A549 (cell line): ENCODE measurements at regions not wholly inside any gene's neighbourhood (a gene's known extent, or its start where the extent isn't known, plus 50 kb on each side); places are given as distances from the start of the nearest gene placed in this dataset.

Source experiments
- ATAC-seq, 2 experiments: fragments of 200-7000 bp in 1 of 2; fragments of >200 bp in 1 of 2; cut with Nextera tagmentation in 1 of 2; cut with Tn5 transposase in 1 of 2; 3 replicates each; pipeline versions ENCODE4 v1.8.0 to v1.9.1; 2018 to 2020; ENCODE audit warnings: mild to moderate bottlenecking in 1 of 2, moderate library complexity in 1 of 2
- CTCF ChIA-PET: fragments of 300-600 bp; sonication (Branson Sonifier 250); formaldehyde crosslinking; extraction: SDS; loops from one replicate; lab custom pipeline; 2021; ENCODE audit warnings: antibody characterized with exemption, inconsistent platforms; lab: Yijun Ruan, JAX
- POLR2A ChIA-PET: fragments of 350-600 bp; formaldehyde crosslinking; extraction: SDS; loops from one replicate; lab custom pipeline; 2021; ENCODE audit warnings: antibody characterized with exemption, inconsistent platforms; lab: Yijun Ruan, JAX
- DNase-seq, 2 experiments: peaks; one replicate each; pipeline versions ENCODE4 v3.0.0 to v3.0.0-alpha.2; 2011 to 2016; ENCODE audit warnings: low read depth in 1 of 2, low spot score in 1 of 2
- FAIRE-seq: peaks from 2 replicates; lab custom pipeline; 2011; peaks lifted over from hg19 to GRCh38; lab: Jason Lieb, UNC
- H3K27ac ChIP-seq, 2 experiments: fragments of >200 bp; sonication (Bioruptor Twin); formaldehyde crosslinking; 3 replicates each; pipeline ENCODE4 v1.5.1; 2016 to 2017
- H3K4me1 ChIP-seq: fragments of >200 bp; sonication (Bioruptor Twin); formaldehyde crosslinking; 3 replicates; pipeline ENCODE4 v1.6.1; 2016
- H3K4me2 ChIP-seq: fragments of >200 bp; sonication (Bioruptor Twin); formaldehyde crosslinking; 3 replicates; pipeline ENCODE4 v1.6.1; 2016
- H3K4me3 ChIP-seq: fragments of >200 bp; sonication (Bioruptor Twin); formaldehyde crosslinking; 3 replicates; pipeline ENCODE4 v1.5.1; 2016
- H3K9me3 ChIP-seq: fragments of >200 bp; sonication (Bioruptor Twin); formaldehyde crosslinking; 3 replicates; pipeline ENCODE4 v1.6.1; 2016
- ATOH8 ChIP-seq: fragments of 250-450 bp; sonication (Bioruptor Pico); IDR thresholded peaks from 2 replicates; pipeline ENCODE4 v1.5.0; 2020; ENCODE audit warnings: low read depth, mild to moderate bottlenecking, moderate library complexity
- BHLHE40 ChIP-seq: IDR thresholded peaks from 2 replicates; pipeline ENCODE4 v1.6.1; 2012; ENCODE audit warnings: low read depth, low read length, inconsistent platforms
- CBX8 ChIP-seq: fragments of 200-600 bp; sonication (generic); IDR thresholded peaks from 2 replicates; pipeline ENCODE4 v1.6.1; 2016
- EHF ChIP-seq: fragments of 250-450 bp; sonication (Bioruptor Pico); IDR thresholded peaks from 2 replicates; pipeline ENCODE4 v1.5.0; 2020; ENCODE audit warnings: mild to moderate bottlenecking
- EHMT2 ChIP-seq: fragments of 200-600 bp; sonication (generic); IDR thresholded peaks from 2 replicates; pipeline ENCODE4 v1.6.1; 2016; ENCODE audit warnings: antibody characterized with exemption, low read depth, mild to moderate bottlenecking, moderate library complexity
- FOSL2 ChIP-seq, 2 experiments: fragments of 450-650 bp in 1 of 2; fragments of >200 bp in 1 of 2; sonication (Bioruptor Twin) in 1 of 2; formaldehyde crosslinking; IDR thresholded peaks; 2 replicates each; pipeline versions ENCODE4 v1.5.0 to v1.6.1; 2016 to 2020; ENCODE audit warnings: mild to moderate bottlenecking in 1 of 2, moderate library complexity in 1 of 2
- GATA3 ChIP-seq: IDR thresholded peaks from 2 replicates; pipeline ENCODE4 v1.6.1; 2012; ENCODE audit warnings: borderline replicate concordance
- HDAC2 ChIP-seq: fragments of 200-600 bp; sonication (generic); IDR thresholded peaks from 2 replicates; pipeline ENCODE4 v1.6.1; 2016
- HES2 ChIP-seq: fragments of >200 bp; sonication (Bioruptor Twin); formaldehyde crosslinking; IDR thresholded peaks from 2 replicates; pipeline ENCODE4 v1.6.1; 2016
- HEYL ChIP-seq: fragments of 250-450 bp; sonication (Bioruptor Pico); IDR thresholded peaks from 2 replicates; pipeline ENCODE4 v1.8.0; 2021; ENCODE audit warnings: mild to moderate bottlenecking, moderate library complexity
- HMGXB4 ChIP-seq: fragments of 250-450 bp; sonication (Bioruptor Pico); IDR thresholded peaks from 2 replicates; pipeline ENCODE4 v1.5.0; 2021; ENCODE audit warnings: mild to moderate bottlenecking, moderate library complexity, borderline replicate concordance
- HOXB5 ChIP-seq: fragments of 250-450 bp; sonication (Bioruptor Pico); IDR thresholded peaks from 2 replicates; pipeline ENCODE4 v1.5.0; 2020; ENCODE audit warnings: mild to moderate bottlenecking, moderate library complexity
- KDM5A ChIP-seq: fragments of 200-600 bp; sonication (generic); IDR thresholded peaks from 2 replicates; pipeline ENCODE4 v1.6.1; 2016; ENCODE audit warnings: antibody characterized with exemption, mild to moderate bottlenecking
- NFE2L2 ChIP-seq: fragments of 150-350 bp; conservative IDR thresholded peaks from 2 replicates; pipeline ENCODE4 v1.6.1; 2014; ENCODE audit warnings: low read length
- POLR2AphosphoS2 ChIP-seq: conservative IDR thresholded peaks from 2 replicates; pipeline ENCODE4 v1.6.1; 2012; ENCODE audit warnings: low read length, improper control_type of control experiment, inconsistent platforms
- RNF2 ChIP-seq: fragments of 200-600 bp; sonication (generic); IDR thresholded peaks from 2 replicates; pipeline ENCODE4 v1.6.1; 2016; ENCODE audit warnings: low read depth, mild to moderate bottlenecking, antibody characterized with exemption, moderate library complexity, borderline replicate concordance
- SREBF2 ChIP-seq: fragments of 450-650 bp; IDR thresholded peaks from 2 replicates; pipeline ENCODE4 v1.6.1; 2014; ENCODE audit warnings: mild to moderate bottlenecking, moderate library complexity
- TFCP2L1 ChIP-seq: fragments of 250-450 bp; sonication (Bioruptor Pico); IDR thresholded peaks from 2 replicates; pipeline ENCODE4 v1.5.0; 2021; ENCODE audit warnings: mild to moderate bottlenecking
- USF2 ChIP-seq: fragments of 450-650 bp; IDR thresholded peaks from 2 replicates; pipeline ENCODE4 v1.6.1; 2014; ENCODE audit warnings: antibody characterized with exemption
- ZFP36 ChIP-seq: fragments of 450-650 bp; IDR thresholded peaks from 2 replicates; pipeline ENCODE4 v1.6.1; 2014; ENCODE audit warnings: borderline replicate concordance; ENCODE audit not compliant: partially characterized antibody
- WGBS: methylation state at CpG from one replicate; pipeline ENCODE4 v1.1.6; 2017; ENCODE audit errors: missing lambda C conversion rate; 5-methylcytosine and 5-hydroxymethylcytosine counted together

- H3K27ac ChIP-seq = no peak overlapping the region
- H3K4me1 ChIP-seq = no peaks in the 10 kb centered on the region
- DNase-seq = no peak
- FAIRE-seq = no peak
- POLR2A ChIA-PET = no interaction called here
- no peaks in the 10 kb centered on the region for H3K9me3 ChIP-seq
- H3K4me2 ChIP-seq = no peak overlapping the region
- WGBS = 37% methylated on average over 3 of the region's 3 CpGs
- ATAC-seq = no peak
- no peak overlapping the region for H3K4me3 ChIP-seq
- CTCF ChIA-PET = no interaction called here
- no peak for TF ChIP-seq EHF (CRISPR knock-in tag)
- TF ChIP-seq HMGXB4 (CRISPR knock-in tag) = no peak
- TF ChIP-seq SREBF2 = no peak
- TF ChIP-seq HOXB5 (CRISPR knock-in tag) = no peak
These were observed 177.5 kb upstream of the GRIA4 start for GRCh38 chr11:105432241-105432995.

- no peak for ATAC-seq
- no peaks in the 10 kb centered on the region for H3K9me3 ChIP-seq
- no peak for TF ChIP-seq HEYL
- no peak for TF ChIP-seq GATA3
- TF ChIP-seq NFE2L2 = no peak
- no peak for TF ChIP-seq RNF2
- no peak for TF ChIP-seq ATOH8
- no peak for TF ChIP-seq HDAC2
- TF ChIP-seq HMGXB4 (CRISPR knock-in tag) = no peak
- no peak for TF ChIP-seq POLR2AphosphoS2
- TF ChIP-seq USF2 = no peak
- no peak for TF ChIP-seq BHLHE40
- no peak for TF ChIP-seq HES2
- ChIA-PET CTCF (no interaction called here), POLR2A (no interaction called here)
- no peaks in the 10 kb centered on the region for H3K4me1 ChIP-seq
- no peak overlapping the region for H3K27ac ChIP-seq
- H3K4me2 ChIP-seq = no peak overlapping the region
- H3K4me3 ChIP-seq = no peak overlapping the region
- DNase-seq = no peak
- no peak for FAIRE-seq
- 27% methylated on average over 6 of the region's 6 CpGs for WGBS
These were observed 180.6 kb upstream of the GRIA4 start for GRCh38 chr11:105429096-105429910.

GRCh38 chr11:105407101-105407500, 202.8 kb upstream of the GRIA4 start:
- Histone ChIP-seq H3K4me3 (no peak overlapping the region), H3K4me2 (no peak overlapping the region), H3K4me1 (no peaks in the 10 kb centered on the region), H3K9me3 (no peaks in the 10 kb centered on the region), H3K27ac (no peak overlapping the region)
- ChIA-PET POLR2A (no interaction called here), CTCF (no interaction called here)
- no peak for TF ChIP-seq KDM5A
- TF ChIP-seq HEYL = no peak
- no peak for TF ChIP-seq FOSL2 (IDR thresholded peaks at IDR 0.05)
- TF ChIP-seq FOSL2 (CRISPR knock-in tag; IDR thresholded peaks at IDR 0.05) = no peak
- no peak for TF ChIP-seq TFCP2L1 (CRISPR knock-in tag)
- TF ChIP-seq ZFP36 = no peak
- no peak for TF ChIP-seq CBX8
- TF ChIP-seq EHMT2 = no peak
- no peak for TF ChIP-seq GATA3
- 4% methylated on average over 1 of the region's 1 CpG for WGBS
- DNase-seq (no peak), ATAC-seq (no peak), FAIRE-seq (no peak)
